Endothelial cell of umbilical vein (primary cell): ENCODE measurements at regions not wholly inside any gene's neighbourhood (a gene's known extent, or its start where the extent isn't known, plus 50 kb on each side); places are given as distances from the start of the nearest gene placed in this dataset.

ENCODE experiments used
- CTCF ChIP-seq, 2 donors: IDR thresholded peaks; 1 replicate in 1 of 2; 2 replicates in 1 of 2; pipeline ENCODE4 v1.5.1; 2011; ENCODE audit warnings: low read length in 2 of 2, mild to moderate bottlenecking in 2 of 2, moderate library complexity in 2 of 2, control low read depth in 1 of 2, inconsistent platforms in 1 of 2, low read depth in 1 of 2; ENCODE audit not compliant: insufficient read depth in 1 of 2; ENCODE audit errors: extremely low read depth in 1 of 2
- EZH2 ChIP-seq: IDR thresholded peaks from 2 replicates; pipeline ENCODE4 v1.6.1; 2012; ENCODE audit warnings: borderline replicate concordance, low read depth, mild to moderate bottlenecking, moderate library complexity, low read length, inconsistent platforms; ENCODE audit not compliant: severe bottlenecking
- GATA2 ChIP-seq: IDR thresholded peaks from 2 replicates; pipeline ENCODE4 v1.7.0; 2011; ENCODE audit warnings: low read depth, mild to moderate bottlenecking, moderate library complexity, mixed read lengths, low read length; ENCODE audit not compliant: insufficient read length, insufficient read depth
- MAX ChIP-seq: IDR thresholded peaks from 2 replicates; pipeline ENCODE4 v1.6.1; 2011; ENCODE audit not compliant: insufficient read depth, insufficient read length
- MYC ChIP-seq: IDR thresholded peaks from one replicate; pipeline ENCODE4 v1.6.1; 2011; ENCODE audit warnings: mild to moderate bottlenecking, low read depth, low read length
- POLR2A ChIP-seq: IDR thresholded peaks from 2 replicates; pipeline ENCODE4 v1.6.1; 2012; ENCODE audit warnings: low read depth, mild to moderate bottlenecking, control low read depth, low read length
- POLR2AphosphoS5 ChIP-seq: IDR thresholded peaks from 2 replicates; pipeline ENCODE4 v1.6.1; 2012; ENCODE audit warnings: low read depth, mild to moderate bottlenecking, control low read depth, low read length, moderate library complexity; ENCODE audit not compliant: insufficient read depth

GRCh38 chr13:96900986-96901385, 93.3 kb downstream of the OXGR1 start:
- TF ChIP-seq POLR2AphosphoS5 (no peak), CTCF (IDR thresholded peaks at IDR 0.05; ENCODE audit: extremely low read depth in 1 of 2, insufficient read depth in 1 of 2, low read depth in 1 of 2, low read length in 2 of 2) (no peak), POLR2A (no peak), MYC (no peak), EZH2 (no peak), MAX (no peak), GATA2 (no peak)
